ENCODE measurements at regions not wholly inside any gene's neighbourhood (a gene's known extent, or its start where the extent isn't known, plus 50 kb on each side); places are given as distances from the start of the nearest gene placed in this dataset.
A peak's percentile ranks its signal among the peaks of the same experiment; 100 is the strongest.

DNA sequence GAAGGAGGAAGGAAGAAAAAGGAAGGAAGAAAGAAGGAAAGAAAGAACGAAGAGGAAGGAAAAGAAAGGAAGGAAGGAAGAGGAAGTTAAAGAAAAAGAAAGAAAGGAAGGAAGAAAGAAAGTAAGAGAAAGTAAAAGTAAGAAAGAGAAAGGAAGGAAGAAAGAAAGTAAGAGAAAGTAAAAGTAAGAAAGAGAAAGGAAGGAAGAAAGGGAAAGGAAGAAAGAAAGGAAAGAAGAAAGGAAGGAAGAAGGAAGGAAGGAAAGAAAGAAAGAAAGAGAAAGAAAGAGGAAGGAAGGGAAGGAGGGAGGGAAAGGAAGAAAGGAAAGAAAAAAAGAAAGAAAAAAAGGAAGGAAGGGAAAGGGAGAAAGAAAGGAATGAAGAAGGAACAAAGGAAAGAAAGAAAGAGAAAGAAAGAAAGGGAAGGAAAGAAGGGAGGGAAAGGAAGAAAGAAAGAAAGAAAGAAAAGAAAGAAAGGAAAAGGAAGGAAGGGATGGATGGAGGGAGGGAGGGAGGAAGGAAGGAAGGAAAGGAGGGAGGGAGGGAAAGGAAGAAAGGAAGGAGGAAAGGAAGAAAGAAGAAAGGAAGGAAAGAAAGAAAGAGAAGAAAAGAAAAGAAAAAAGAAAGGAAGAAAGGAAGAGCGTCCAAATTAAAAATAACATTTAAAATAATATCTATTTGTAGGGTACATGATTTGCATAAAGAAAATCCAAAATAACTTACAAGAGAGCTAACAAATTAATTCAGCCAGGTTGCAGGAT is 827.9 kb downstream of the TSN start:
- Histone ChIP-seq H3K4me1 (no peaks in the 10 kb centered on the region), H3K27me3 (ENCODE audit: low read depth) (no peaks in the 10 kb centered on the region), H3K9me3 (no peaks in the 10 kb centered on the region), H3K36me3 (replicated peaks) (no peaks in the 10 kb centered on the region), H3K4me3 (no peak overlapping the region)
- DNase-seq (ENCODE audit: low spot score in 2 of 2) = no peak
- in situ Hi-C loops (cut with MboI; ENCODE audit: low sequenced_read_pairs) = no loop called here

DNA sequence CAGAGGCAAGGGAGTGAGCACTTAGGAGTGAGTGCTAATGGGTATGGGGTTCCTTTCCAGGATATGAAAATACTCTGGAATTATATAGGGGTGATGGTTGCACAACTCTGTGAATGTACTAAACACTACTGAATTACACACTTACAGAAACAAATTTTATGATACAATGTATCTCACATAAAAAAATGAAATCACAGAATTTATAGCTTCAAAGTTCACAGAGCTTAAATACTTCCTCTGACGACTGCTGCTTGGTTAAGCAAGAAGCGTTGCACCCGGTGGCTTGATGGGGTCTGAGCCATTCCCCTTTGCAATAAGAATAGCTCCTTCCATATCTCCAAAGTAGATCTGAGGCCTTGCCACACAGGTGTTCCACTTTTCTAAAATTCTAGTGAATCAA is 835.1 kb downstream of the TSN start:
- Histone ChIP-seq H3K27me3 (ENCODE audit: low read depth) (no peaks in the 10 kb centered on the region), H3K36me3 (replicated peaks) (no peaks in the 10 kb centered on the region), H3K4me3 (no peak overlapping the region), H3K4me1 (no peaks in the 10 kb centered on the region), H3K9me3 (no peaks in the 10 kb centered on the region)
- in situ Hi-C loops (cut with MboI; ENCODE audit: low sequenced_read_pairs) = no loop called here
- DNase-seq (ENCODE audit: low spot score in 2 of 2) = no peak

DNA sequence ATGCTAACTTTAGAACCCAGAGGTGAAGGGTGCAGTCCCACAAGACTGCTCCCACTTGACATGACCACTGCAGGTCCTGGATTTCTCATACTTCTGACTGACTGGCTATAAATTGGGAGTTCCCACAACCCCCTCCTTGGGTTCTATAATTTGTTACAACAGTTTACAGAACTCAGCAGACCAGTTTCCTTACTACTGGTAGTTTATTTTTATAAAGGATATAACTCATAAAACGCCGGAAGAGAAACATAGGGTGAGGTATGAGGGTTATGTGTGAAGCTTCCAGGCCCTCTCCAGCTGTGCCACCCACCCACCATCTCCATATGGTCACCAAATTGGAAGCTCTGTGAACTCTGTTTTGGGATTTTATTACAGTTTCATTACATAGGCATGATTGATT is 839.6 kb downstream of the TSN start:
- DNase-seq (ENCODE audit: low spot score in 2 of 2) = no peak
- in situ Hi-C loops (cut with MboI; ENCODE audit: low sequenced_read_pairs) = no loop called here
- peaks cover 10% of the 10 kb centered on the region for H3K4me1 ChIP-seq
- H3K36me3 ChIP-seq (replicated peaks) = no peaks in the 10 kb centered on the region
- H3K9me3 ChIP-seq = no peaks in the 10 kb centered on the region
- no peaks in the 10 kb centered on the region for H3K27me3 ChIP-seq (ENCODE audit: low read depth)
- no peak overlapping the region for H3K4me3 ChIP-seq

DNA sequence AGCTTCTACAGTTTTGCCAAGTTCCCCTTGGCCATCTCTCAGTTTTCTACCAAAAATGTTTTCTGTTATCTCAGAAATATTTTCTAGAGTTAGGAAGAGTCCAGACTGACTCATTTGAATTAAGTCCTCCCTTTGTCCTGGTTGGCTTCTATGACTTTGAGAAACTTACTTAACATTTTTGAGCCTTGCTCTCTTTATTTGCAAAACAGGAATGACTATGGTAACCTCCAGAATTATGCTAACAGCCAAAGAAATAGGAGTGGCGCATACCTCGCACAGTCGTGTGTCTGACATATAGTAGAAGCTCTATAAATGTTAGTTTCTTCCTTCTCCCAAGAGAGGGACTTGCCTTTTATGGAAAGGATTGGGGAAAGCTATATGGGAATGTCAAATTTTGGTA is 841.1 kb downstream of the TSN start:
- H3K36me3 ChIP-seq (replicated peaks) = no peaks in the 10 kb centered on the region
- H3K4me1 ChIP-seq = peaks cover 10% of the 10 kb centered on the region
- H3K9me3 ChIP-seq = no peaks in the 10 kb centered on the region
- no peaks in the 10 kb centered on the region for H3K27me3 ChIP-seq (ENCODE audit: low read depth)
- no peak overlapping the region for H3K4me3 ChIP-seq
- in situ Hi-C loops (cut with MboI; ENCODE audit: low sequenced_read_pairs) = no loop called here
- no peak for DNase-seq (ENCODE audit: low spot score in 2 of 2)

DNA sequence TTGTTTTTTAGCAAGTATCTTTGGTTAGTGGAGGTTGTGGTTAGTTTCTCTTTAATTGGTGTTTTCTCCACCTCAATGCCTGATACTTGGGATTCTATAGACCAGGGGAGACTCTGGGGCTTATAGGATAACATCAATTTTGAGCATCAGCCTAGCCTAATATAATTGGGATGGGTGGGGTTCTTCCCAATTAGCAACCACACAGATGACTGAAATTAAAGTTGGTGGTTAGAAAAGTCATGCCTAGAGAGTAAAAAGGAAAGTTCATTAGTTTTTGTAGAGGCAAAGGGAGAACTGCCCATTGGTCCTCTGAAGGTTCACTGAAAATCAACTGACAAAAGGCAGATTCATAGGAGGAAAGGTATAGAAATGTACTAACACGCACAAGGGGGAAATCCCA is 843.3 kb downstream of the TSN start:
- no peak for DNase-seq (ENCODE audit: low spot score in 2 of 2)
- Histone ChIP-seq H3K36me3 (replicated peaks) (no peaks in the 10 kb centered on the region), H3K4me3 (no peak overlapping the region), H3K4me1 (peaks cover 10% of the 10 kb centered on the region), H3K27me3 (ENCODE audit: low read depth) (no peaks in the 10 kb centered on the region), H3K9me3 (no peaks in the 10 kb centered on the region)
- in situ Hi-C loops (cut with MboI; ENCODE audit: low sequenced_read_pairs) = no loop called here

DNA sequence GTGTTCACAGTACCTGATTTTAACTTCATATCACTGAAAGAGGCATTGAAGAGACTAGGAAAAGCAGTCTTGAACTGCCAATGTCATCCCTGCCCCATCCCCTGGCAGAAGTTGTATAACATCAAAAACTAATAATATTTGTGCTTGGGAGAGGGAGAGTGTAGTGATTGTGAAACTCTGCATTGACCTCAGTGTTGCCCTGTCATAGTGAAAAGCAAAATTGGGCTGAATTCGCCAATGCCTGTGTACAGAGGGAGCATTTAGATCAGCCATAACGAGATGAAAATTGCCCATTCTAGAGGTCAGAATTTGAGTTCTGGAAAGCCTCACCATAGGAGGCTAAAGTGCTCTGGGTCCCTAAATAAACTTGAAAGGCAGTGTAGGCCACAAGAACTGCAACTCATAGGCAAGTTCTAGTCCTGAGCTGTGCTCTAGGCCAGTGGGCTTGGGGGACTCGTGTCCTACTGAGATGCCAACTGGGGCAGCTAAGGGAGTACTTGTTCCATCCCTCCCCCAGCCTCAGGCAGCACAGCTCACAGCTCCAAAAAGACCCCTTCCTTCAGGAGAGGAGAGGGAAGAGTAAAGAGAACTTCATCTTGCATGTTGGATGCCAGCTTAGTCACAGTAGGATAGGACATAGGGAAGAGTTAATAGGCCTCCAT is 855.6 kb downstream of the TSN start:
- H3K4me3 ChIP-seq = no peak overlapping the region
- DNase-seq (ENCODE audit: low spot score in 2 of 2) = no peak
- H3K4me1 ChIP-seq = no peaks in the 10 kb centered on the region
- H3K9me3 ChIP-seq = no peaks in the 10 kb centered on the region
- H3K36me3 ChIP-seq (replicated peaks) = no peaks in the 10 kb centered on the region
- no peaks in the 10 kb centered on the region for H3K27me3 ChIP-seq (ENCODE audit: low read depth)
- in situ Hi-C loops (cut with MboI; ENCODE audit: low sequenced_read_pairs) = no loop called here

DNA sequence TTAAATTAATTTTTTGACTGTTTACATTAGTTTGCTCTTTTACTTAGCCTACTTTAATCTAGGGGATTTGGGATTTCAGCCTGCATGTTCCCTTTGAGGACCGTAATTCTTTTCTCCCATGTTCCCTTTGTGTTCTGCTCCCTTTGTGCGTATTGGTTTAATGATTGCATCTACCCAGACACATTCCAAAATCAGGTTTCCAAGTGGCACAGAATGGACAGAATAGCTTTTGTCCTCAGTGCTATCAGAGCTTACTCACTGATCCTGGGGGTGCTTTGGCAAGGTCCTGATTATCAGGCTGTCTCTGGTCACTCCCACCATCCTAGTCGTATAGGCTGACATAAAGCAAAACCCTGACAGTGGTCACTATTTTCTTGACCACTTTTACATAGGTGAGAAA is 867.5 kb downstream of the TSN start:
- peak; percentile 31 to 67 for DNase-seq (ENCODE audit: low spot score in 2 of 2)
- no peaks in the 10 kb centered on the region for H3K36me3 ChIP-seq (replicated peaks)
- in situ Hi-C loops (cut with MboI; ENCODE audit: low sequenced_read_pairs) = no loop called here
- no peak overlapping the region for H3K4me3 ChIP-seq
- H3K9me3 ChIP-seq = no peaks in the 10 kb centered on the region
- H3K4me1 ChIP-seq = peaks cover 32% of the 10 kb centered on the region
- no peaks in the 10 kb centered on the region for H3K27me3 ChIP-seq (ENCODE audit: low read depth)

DNA sequence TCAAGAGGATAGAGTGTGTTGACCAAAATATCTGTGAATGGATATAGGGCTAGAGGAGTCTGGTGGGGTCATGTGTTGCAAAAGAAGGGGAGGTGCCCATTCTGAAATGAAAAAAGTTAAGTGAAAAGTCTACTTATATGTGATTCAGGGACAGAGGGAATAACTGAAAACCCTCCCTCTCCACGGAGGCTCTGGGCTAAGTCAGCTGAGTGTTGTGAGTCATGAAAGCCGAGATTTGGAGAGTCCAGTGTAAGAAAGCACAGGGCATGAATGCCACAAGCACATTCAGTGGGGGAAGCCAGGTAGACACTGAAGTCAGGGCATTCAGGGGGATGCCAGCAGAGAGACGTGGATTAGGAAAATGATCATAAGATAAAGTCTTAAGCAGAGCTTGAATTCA is 871.9 kb downstream of the TSN start:
- Histone ChIP-seq H3K36me3 (replicated peaks) (no peaks in the 10 kb centered on the region), H3K9me3 (no peaks in the 10 kb centered on the region), H3K4me1 (peaks cover 30% of the 10 kb centered on the region), H3K27me3 (ENCODE audit: low read depth) (no peaks in the 10 kb centered on the region), H3K4me3 (no peak overlapping the region)
- no peak for DNase-seq (ENCODE audit: low spot score in 2 of 2)
- in situ Hi-C loops (cut with MboI; ENCODE audit: low sequenced_read_pairs) = no loop called here

DNA sequence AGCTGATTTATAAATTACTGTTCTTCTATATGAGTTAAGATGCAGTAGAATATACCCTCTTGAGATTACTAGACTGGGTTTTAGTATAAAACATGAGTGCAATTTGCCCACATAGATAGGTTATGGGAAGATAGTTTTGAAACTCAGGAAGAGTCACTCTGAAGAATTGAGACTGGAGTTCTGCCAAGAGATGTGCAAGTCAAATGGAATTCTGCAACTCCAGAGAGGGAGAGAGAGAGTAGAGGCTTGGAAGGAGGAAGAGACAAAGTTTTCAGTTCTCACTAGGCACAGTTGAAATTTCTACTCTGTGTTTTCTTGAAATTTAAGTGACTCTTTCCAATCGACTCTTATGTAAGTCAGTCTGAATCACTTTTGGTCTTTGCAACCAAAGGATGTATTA is 878.8 kb downstream of the TSN start:
- Histone ChIP-seq H3K4me1 (no peaks in the 10 kb centered on the region), H3K9me3 (no peaks in the 10 kb centered on the region), H3K4me3 (no peak overlapping the region), H3K36me3 (replicated peaks) (no peaks in the 10 kb centered on the region), H3K27me3 (ENCODE audit: low read depth) (no peaks in the 10 kb centered on the region)
- DNase-seq (ENCODE audit: low spot score in 2 of 2) = no peak
- in situ Hi-C loops (cut with MboI; ENCODE audit: low sequenced_read_pairs) = no loop called here

DNA sequence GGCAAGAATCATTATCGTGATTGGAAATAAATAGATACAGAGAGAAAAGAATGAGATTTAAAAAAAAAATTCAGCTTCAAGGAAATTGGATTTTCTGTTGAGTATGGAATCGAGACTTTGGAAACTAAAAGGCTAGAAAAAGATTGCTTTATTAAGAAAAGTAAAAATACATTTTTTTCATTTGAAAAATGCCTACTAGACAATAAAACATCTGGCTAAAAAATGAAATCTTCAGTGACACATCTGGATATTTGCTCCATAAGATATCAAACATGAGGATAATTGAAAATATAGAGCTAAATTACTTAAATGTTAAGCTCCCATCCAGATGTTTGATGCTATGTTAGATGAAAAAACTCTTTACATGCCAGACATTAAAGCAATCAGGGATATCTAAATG is 879.5 kb downstream of the TSN start:
- DNase-seq (ENCODE audit: low spot score in 2 of 2) = no peak
- in situ Hi-C loops (cut with MboI; ENCODE audit: low sequenced_read_pairs) = no loop called here
- H3K4me3 ChIP-seq = no peak overlapping the region
- H3K4me1 ChIP-seq = no peaks in the 10 kb centered on the region
- H3K36me3 ChIP-seq (replicated peaks) = no peaks in the 10 kb centered on the region
- H3K27me3 ChIP-seq (ENCODE audit: low read depth) = no peaks in the 10 kb centered on the region
- H3K9me3 ChIP-seq = no peaks in the 10 kb centered on the region

DNA sequence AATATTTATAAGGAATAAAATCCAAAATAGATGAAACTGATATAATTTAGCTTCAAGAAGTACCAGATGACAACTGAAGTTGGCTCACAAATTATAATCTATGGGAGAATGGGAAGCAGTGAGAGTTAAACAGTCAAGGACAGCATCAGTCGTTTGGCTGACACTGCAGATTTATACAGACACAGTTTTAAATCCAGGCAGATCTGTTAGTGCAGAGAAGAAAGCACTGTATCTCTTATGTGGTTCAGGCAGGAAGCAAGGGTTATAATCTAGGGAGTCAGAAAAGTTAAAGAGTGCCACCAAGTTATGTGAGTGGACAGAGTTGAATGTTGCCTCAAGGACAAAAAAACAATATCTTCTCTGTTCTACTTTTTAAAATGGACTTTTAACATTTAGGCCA is 880.2 kb downstream of the TSN start:
- no peak overlapping the region for H3K4me3 ChIP-seq
- H3K36me3 ChIP-seq (replicated peaks) = no peaks in the 10 kb centered on the region
- no peak for DNase-seq (ENCODE audit: low spot score in 2 of 2)
- H3K9me3 ChIP-seq = no peaks in the 10 kb centered on the region
- H3K27me3 ChIP-seq (ENCODE audit: low read depth) = no peaks in the 10 kb centered on the region
- in situ Hi-C loops (cut with MboI; ENCODE audit: low sequenced_read_pairs) = no loop called here
- H3K4me1 ChIP-seq = no peaks in the 10 kb centered on the region

DNA sequence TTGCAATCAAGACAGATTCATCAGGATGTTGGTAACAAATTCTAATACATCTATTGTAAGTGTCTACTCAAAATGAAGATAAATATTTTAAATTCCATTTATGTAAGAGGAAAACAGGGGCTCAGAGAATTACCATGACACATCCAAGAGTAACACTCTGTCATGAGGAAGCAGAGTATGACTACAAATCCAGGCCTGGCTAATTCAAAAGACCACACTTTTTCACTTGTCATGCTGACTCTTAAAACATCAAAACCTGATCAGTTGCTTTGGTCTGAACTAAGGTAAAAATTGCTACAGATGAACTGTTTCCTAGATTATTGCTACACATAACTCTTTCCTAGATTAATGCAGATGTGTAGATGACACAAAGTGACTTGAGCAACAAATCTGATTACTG is 880.6 kb downstream of the TSN start:
- Histone ChIP-seq H3K4me1 (no peaks in the 10 kb centered on the region), H3K9me3 (no peaks in the 10 kb centered on the region), H3K36me3 (replicated peaks) (no peaks in the 10 kb centered on the region), H3K4me3 (no peak overlapping the region), H3K27me3 (ENCODE audit: low read depth) (no peaks in the 10 kb centered on the region)
- in situ Hi-C loops (cut with MboI; ENCODE audit: low sequenced_read_pairs) = no loop called here
- no peak for DNase-seq (ENCODE audit: low spot score in 2 of 2)

DNA sequence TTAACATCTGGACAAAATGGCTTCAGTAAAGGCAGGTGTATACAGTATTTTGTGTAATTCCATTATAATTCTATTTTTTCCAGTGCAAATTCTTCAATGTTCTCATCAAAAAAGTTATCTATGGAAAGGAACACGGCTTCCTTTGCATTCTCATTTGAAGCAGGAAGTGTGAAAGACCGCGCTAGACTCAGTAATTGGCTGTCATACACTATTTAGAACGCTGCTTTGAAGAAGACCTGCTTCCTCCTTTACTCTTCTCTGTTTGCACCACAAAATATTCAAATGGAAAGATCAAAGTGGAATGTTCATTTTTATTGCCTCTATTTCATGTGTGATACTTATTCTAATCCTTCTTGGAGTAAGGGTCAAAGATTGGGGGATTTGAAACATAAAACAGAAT is 883.7 kb downstream of the TSN start:
- DNase-seq (ENCODE audit: low spot score in 2 of 2) = no peak
- in situ Hi-C loops (cut with MboI; ENCODE audit: low sequenced_read_pairs) = no loop called here
- Histone ChIP-seq H3K36me3 (replicated peaks) (no peaks in the 10 kb centered on the region), H3K4me1 (no peaks in the 10 kb centered on the region), H3K9me3 (no peaks in the 10 kb centered on the region), H3K4me3 (no peak overlapping the region), H3K27me3 (ENCODE audit: low read depth) (no peaks in the 10 kb centered on the region)

DNA sequence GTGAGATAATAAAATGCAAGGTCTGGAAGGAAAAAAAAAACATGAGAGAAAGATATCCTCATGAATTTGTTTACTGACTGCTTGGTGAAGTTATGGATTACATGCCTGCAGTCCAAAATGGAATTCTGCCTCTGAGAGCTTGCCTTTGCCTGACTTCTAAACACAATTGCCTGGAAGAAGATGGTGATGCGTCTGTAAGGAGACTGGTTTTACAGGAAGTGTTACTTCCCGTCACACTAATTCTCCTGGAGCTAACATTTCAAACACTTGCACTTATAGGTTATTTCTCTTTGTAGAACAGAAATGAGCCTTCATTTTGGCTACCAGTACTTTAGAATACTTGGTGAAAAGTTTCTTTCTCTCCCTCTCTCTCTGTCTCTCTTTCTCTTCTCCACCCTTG is 884.3 kb downstream of the TSN start:
- H3K9me3 ChIP-seq = no peaks in the 10 kb centered on the region
- in situ Hi-C loops (cut with MboI; ENCODE audit: low sequenced_read_pairs) = no loop called here
- H3K4me3 ChIP-seq = no peak overlapping the region
- DNase-seq (ENCODE audit: low spot score in 2 of 2) = no peak
- H3K4me1 ChIP-seq = no peaks in the 10 kb centered on the region
- no peaks in the 10 kb centered on the region for H3K36me3 ChIP-seq (replicated peaks)
- H3K27me3 ChIP-seq (ENCODE audit: low read depth) = no peaks in the 10 kb centered on the region

All from HAP-1 (cell line).